ENCODE measurements at regions not wholly inside any gene's neighbourhood (a gene's known extent, or its start where the extent isn't known, plus 50 kb on each side); places are given as distances from the start of the nearest gene placed in this dataset.
A peak's percentile ranks its signal among the peaks of the same experiment; 100 is the strongest.
"Not testable (repeated sequence)": the region's sequence is repeated elsewhere in the genome, so short reads cannot be mapped to it uniquely, and the experiment has no call there.

GRCh38 chr9:40991100-40991740 lies 137.3 kb downstream of the FOXD4L6 start:
- H3K27me3 ChIP-seq (ENCODE audit: control insufficient read depth, insufficient read depth, low read length); H3K36me3 ChIP-seq (replicated peaks; ENCODE audit: control insufficient read depth, insufficient read depth, low read length): not testable (repeated sequence)
- peak overlapping the region; percentile 89 for H3K4me3 ChIP-seq (ENCODE audit: insufficient read depth, low read depth, low read length)
- DNase-seq: peak; percentile 2

DNA sequence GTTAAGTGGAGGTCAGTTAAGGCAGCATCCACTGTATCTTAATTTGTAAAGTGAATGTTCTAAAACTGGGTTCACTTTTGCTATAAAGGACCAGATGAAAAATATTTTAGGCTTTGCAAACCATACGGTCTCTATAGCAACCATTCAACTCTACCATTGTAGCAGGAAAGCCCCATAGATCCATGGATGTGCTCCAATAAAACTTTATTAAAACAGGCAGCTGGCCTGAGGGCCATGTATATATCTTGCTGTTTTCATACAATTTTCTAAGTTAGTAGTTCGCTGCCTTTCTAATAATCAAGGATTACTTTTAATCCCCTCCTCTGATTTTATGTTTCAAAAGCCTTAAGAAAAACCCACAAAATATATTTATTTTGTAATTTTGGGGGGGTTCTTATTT lies 142.1 kb downstream of the FOXD4L6 start:
- not testable (repeated sequence) for H3K27me3 ChIP-seq (ENCODE audit: control insufficient read depth, insufficient read depth, low read length); H3K4me3 ChIP-seq (ENCODE audit: insufficient read depth, low read depth, low read length); DNase-seq; H3K36me3 ChIP-seq (replicated peaks; ENCODE audit: control insufficient read depth, insufficient read depth, low read length)

GRCh38 chr9:40975351-40975750 lies 153.1 kb downstream of the FOXD4L6 start:
- H3K4me3 ChIP-seq (ENCODE audit: insufficient read depth, low read depth, low read length); DNase-seq; H3K27me3 ChIP-seq (ENCODE audit: control insufficient read depth, insufficient read depth, low read length); H3K36me3 ChIP-seq (replicated peaks; ENCODE audit: control insufficient read depth, insufficient read depth, low read length): not testable (repeated sequence)

GRCh38 chr9:40974912-40975311 lies 153.6 kb downstream of the FOXD4L6 start:
- not testable (repeated sequence) for DNase-seq; H3K4me3 ChIP-seq (ENCODE audit: insufficient read depth, low read depth, low read length); H3K27me3 ChIP-seq (ENCODE audit: control insufficient read depth, insufficient read depth, low read length); H3K36me3 ChIP-seq (replicated peaks; ENCODE audit: control insufficient read depth, insufficient read depth, low read length)

- not testable (repeated sequence) for H3K36me3 ChIP-seq (replicated peaks; ENCODE audit: control insufficient read depth, insufficient read depth, low read length); H3K27me3 ChIP-seq (ENCODE audit: control insufficient read depth, insufficient read depth, low read length); DNase-seq; H3K4me3 ChIP-seq (ENCODE audit: insufficient read depth, low read depth, low read length)
Observed at GRCh38 chr9:40971773-40972172, 156.7 kb downstream of the FOXD4L6 start.

- not testable (repeated sequence) for H3K4me3 ChIP-seq (ENCODE audit: insufficient read depth, low read depth, low read length); DNase-seq; H3K27me3 ChIP-seq (ENCODE audit: control insufficient read depth, insufficient read depth, low read length); H3K36me3 ChIP-seq (replicated peaks; ENCODE audit: control insufficient read depth, insufficient read depth, low read length)
Observed at GRCh38 chr9:40970340-40970739, 158.1 kb downstream of the FOXD4L6 start.

- H3K27me3 ChIP-seq (ENCODE audit: control insufficient read depth, insufficient read depth, low read length); H3K36me3 ChIP-seq (replicated peaks; ENCODE audit: control insufficient read depth, insufficient read depth, low read length); DNase-seq; H3K4me3 ChIP-seq (ENCODE audit: insufficient read depth, low read depth, low read length): not testable (repeated sequence)
Observed at GRCh38 chr9:40962461-40962860, 166.0 kb downstream of the FOXD4L6 start.

DNA sequence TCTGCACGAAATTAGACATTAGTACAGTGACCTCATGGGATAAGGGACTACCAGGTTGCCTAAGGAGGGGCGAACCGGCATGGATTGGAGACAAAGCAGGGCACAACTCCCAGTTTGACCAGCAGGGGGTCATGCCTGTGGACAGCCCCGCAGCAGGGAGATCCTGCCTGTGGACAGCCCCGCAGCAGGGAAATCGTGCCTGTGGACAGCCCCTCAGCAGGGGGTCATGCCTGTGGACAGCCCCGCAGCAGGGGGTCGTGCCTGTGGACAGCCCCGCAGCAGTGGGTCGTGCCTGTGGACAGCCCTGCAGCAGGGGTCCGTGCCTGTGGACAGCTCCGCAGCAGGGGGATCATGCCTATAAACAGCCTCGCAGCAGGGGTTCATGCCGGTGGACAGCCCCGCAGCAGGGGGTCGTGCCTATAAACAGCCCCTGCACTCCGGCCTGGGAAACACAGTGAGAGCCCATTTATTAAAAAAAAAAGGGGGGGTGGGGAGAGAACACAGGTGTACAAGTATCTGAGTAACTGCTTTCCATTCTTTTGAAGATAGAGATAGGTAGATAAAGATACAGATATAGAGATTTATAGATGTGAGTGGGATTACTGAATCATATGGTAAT lies 176.5 kb downstream of the FOXD4L6 start:
- not testable (repeated sequence) for H3K36me3 ChIP-seq (replicated peaks; ENCODE audit: control insufficient read depth, insufficient read depth, low read length); H3K27me3 ChIP-seq (ENCODE audit: control insufficient read depth, insufficient read depth, low read length); DNase-seq

GRCh38 chr9:40946228-40946627 lies 182.3 kb downstream of the FOXD4L6 start:
- H3K4me3 ChIP-seq (ENCODE audit: insufficient read depth, low read depth, low read length); DNase-seq; H3K27me3 ChIP-seq (ENCODE audit: control insufficient read depth, insufficient read depth, low read length); H3K36me3 ChIP-seq (replicated peaks; ENCODE audit: control insufficient read depth, insufficient read depth, low read length): not testable (repeated sequence)

More for the DNA sequence above, 176.5 kb downstream of the FOXD4L6 start:
- not testable (repeated sequence) for H3K4me3 ChIP-seq (ENCODE audit: insufficient read depth, low read depth, low read length)

- not testable (repeated sequence) for H3K27me3 ChIP-seq (ENCODE audit: control insufficient read depth, insufficient read depth, low read length); H3K4me3 ChIP-seq (ENCODE audit: insufficient read depth, low read depth, low read length); H3K36me3 ChIP-seq (replicated peaks; ENCODE audit: control insufficient read depth, insufficient read depth, low read length); DNase-seq
Observed at GRCh38 chr9:40942730-40943129, 185.8 kb downstream of the FOXD4L6 start.

- not testable (repeated sequence) for H3K27me3 ChIP-seq (ENCODE audit: control insufficient read depth, insufficient read depth, low read length); H3K36me3 ChIP-seq (replicated peaks; ENCODE audit: control insufficient read depth, insufficient read depth, low read length); DNase-seq
Observed at GRCh38 chr9:40939888-40940209, 188.6 kb downstream of the FOXD4L6 start.

GRCh38 chr9:40939201-40939887 lies 189.1 kb downstream of the FOXD4L6 start:
- H3K27me3 ChIP-seq (ENCODE audit: control insufficient read depth, insufficient read depth, low read length); DNase-seq; H3K4me3 ChIP-seq (ENCODE audit: insufficient read depth, low read depth, low read length); H3K36me3 ChIP-seq (replicated peaks; ENCODE audit: control insufficient read depth, insufficient read depth, low read length): not testable (repeated sequence)

More at GRCh38 chr9:40939888-40940209, 188.6 kb downstream of the FOXD4L6 start:
- not testable (repeated sequence) for H3K4me3 ChIP-seq (ENCODE audit: insufficient read depth, low read depth, low read length)

DNA sequence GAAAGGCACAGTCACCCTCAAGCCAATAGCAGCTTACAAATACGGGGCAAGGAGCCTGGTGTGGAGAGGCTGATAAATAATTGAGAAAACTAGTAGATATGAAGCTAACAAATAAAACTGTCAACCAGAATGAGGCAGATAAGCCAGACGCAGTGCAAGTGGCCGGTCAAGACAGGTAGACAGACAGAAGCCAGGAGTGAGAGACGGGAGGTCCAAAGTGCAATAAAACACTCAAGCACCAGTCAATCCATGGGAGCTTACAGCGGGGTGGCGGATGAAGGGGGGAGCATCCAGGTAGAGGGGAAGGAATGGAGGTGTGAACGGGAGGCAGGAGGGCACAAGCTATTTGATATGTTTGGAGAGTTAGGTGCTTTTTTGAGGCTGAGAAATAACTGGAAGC lies 193.1 kb downstream of the FOXD4L6 start:
- DNase-seq: no peak
- Histone ChIP-seq H3K27me3 (ENCODE audit: control insufficient read depth, insufficient read depth, low read length) (peaks cover 6% of the 10 kb centered on the region; the same call in 1 of the 2 replicates), H3K36me3 (replicated peaks; ENCODE audit: control insufficient read depth, insufficient read depth, low read length) (no peaks in the 10 kb centered on the region), H3K4me3 (ENCODE audit: insufficient read depth, low read depth, low read length) (no peak overlapping the region)

GRCh38 chr9:40934480-40934879 lies 194.0 kb downstream of the FOXD4L6 start:
- not testable (repeated sequence) for H3K4me3 ChIP-seq (ENCODE audit: insufficient read depth, low read depth, low read length); DNase-seq; H3K36me3 ChIP-seq (replicated peaks; ENCODE audit: control insufficient read depth, insufficient read depth, low read length); H3K27me3 ChIP-seq (ENCODE audit: control insufficient read depth, insufficient read depth, low read length)

- H3K27me3 ChIP-seq (ENCODE audit: control insufficient read depth, insufficient read depth, low read length); DNase-seq; H3K4me3 ChIP-seq (ENCODE audit: insufficient read depth, low read depth, low read length); H3K36me3 ChIP-seq (replicated peaks; ENCODE audit: control insufficient read depth, insufficient read depth, low read length): not testable (repeated sequence)
Observed at GRCh38 chr9:40930426-40930825, 198.1 kb downstream of the FOXD4L6 start.

All from H7 (cell line).